Retinal pigment epithelial cell (primary cell): ENCODE measurements at regions not wholly inside any gene's neighbourhood (a gene's known extent, or its start where the extent isn't known, plus 50 kb on each side); places are given as distances from the start of the nearest gene placed in this dataset.

ENCODE experiments used
- DNase-seq: peaks from one replicate; pipeline ENCODE4 v3.0.0-alpha.2; 2010; ENCODE audit warnings: low read depth
- H3K4me3 ChIP-seq: 2 replicates; pipeline ENCODE4 v1.5.1; 2011; ENCODE audit warnings: mild to moderate bottlenecking, low read length, control low read depth, moderate library complexity
- CTCF ChIP-seq: conservative IDR thresholded peaks from 2 replicates; pipeline ENCODE4 v1.5.1; 2011; ENCODE audit warnings: low read depth, low read length, control low read depth, inconsistent platforms

GRCh38 chr3:80157546-80157945 is 389.7 kb upstream of the ROBO1 start:
- no peak for TF ChIP-seq CTCF
- no peak for DNase-seq
- no peak overlapping the region for H3K4me3 ChIP-seq

GRCh38 chr3:80152692-80153091 is 384.9 kb upstream of the ROBO1 start:
- no peak for TF ChIP-seq CTCF
- no peak overlapping the region for H3K4me3 ChIP-seq
- no peak for DNase-seq

GRCh38 chr3:80142714-80143113 is 374.9 kb upstream of the ROBO1 start:
- no peak for TF ChIP-seq CTCF
- DNase-seq: no peak
- no peak overlapping the region for H3K4me3 ChIP-seq

- TF ChIP-seq CTCF: no peak
- DNase-seq: no peak
- H3K4me3 ChIP-seq: no peak overlapping the region
These were observed 373.8 kb upstream of the ROBO1 start for GRCh38 chr3:80141557-80141956.

- H3K4me3 ChIP-seq: no peak overlapping the region
- TF ChIP-seq CTCF: no peak
- DNase-seq: no peak
These were observed 348.5 kb upstream of the ROBO1 start for GRCh38 chr3:80116281-80116680.

- no peak overlapping the region for H3K4me3 ChIP-seq
- DNase-seq: no peak
- no peak for TF ChIP-seq CTCF
These were observed 346.9 kb upstream of the ROBO1 start for GRCh38 chr3:80114694-80115093.

- no peak overlapping the region for H3K4me3 ChIP-seq
- no peak for DNase-seq
- no peak for TF ChIP-seq CTCF
These were observed 345.5 kb upstream of the ROBO1 start for GRCh38 chr3:80113331-80113730.
